Right lobe of liver (tissue), 6 donors: ENCODE measurements at regions not wholly inside any gene's neighbourhood (a gene's known extent, or its start where the extent isn't known, plus 50 kb on each side); places are given as distances from the start of the nearest gene placed in this dataset.

ENCODE experiments used
- ATAC-seq, 4 donors: fragments of 200-7000 bp; cut with Tn5 transposase; one replicate each; pipeline ENCODE4 v1.9.1; 2020; ENCODE audit warnings: mild to moderate bottlenecking in 4 of 4, moderate library complexity in 4 of 4
- DNase-seq, 3 donors: peaks; one replicate each; pipeline ENCODE4 v3.0.0-alpha.2; 2020
- H3K27ac ChIP-seq, 3 donors: fragments of 200-600 bp; one replicate each; pipeline ENCODE4 v1.8.0; 2022
- H3K27me3 ChIP-seq, 2 donors: fragments of 200-600 bp; one replicate each; pipeline ENCODE4 v1.8.0; 2022
- H3K36me3 ChIP-seq, 4 donors: fragments of 200-600 bp; sonication (generic) in 1 of 4; one replicate each; pipeline versions ENCODE4 v1.5.1 to v1.8.0; 2017 to 2022; ENCODE audit warnings: control low read depth in 1 of 4
- H3K4me1 ChIP-seq, 4 donors: fragments of 200-600 bp; sonication (generic) in 1 of 4; one replicate each; pipeline versions ENCODE4 v1.5.1 to v1.8.0; 2017 to 2022; ENCODE audit warnings: control low read depth in 1 of 4
- H3K4me3 ChIP-seq, 3 donors: fragments of 200-600 bp; one replicate each; pipeline ENCODE4 v1.8.0; 2022
- H3K9me3 ChIP-seq, 4 donors: fragments of 200-600 bp; sonication (generic) in 1 of 4; one replicate each; pipeline versions ENCODE4 v1.5.1 to v1.8.0; 2017 to 2022; ENCODE audit warnings: control low read depth in 1 of 4
- POLR2A ChIP-seq: fragments of 450-650 bp; IDR thresholded peaks from one replicate; pipeline ENCODE4 v1.6.1; 2017; ENCODE audit warnings: antibody characterized with exemption, mild to moderate bottlenecking
- WGBS: methylation state at CpG from one replicate; pipeline ENCODE4 v1.1.6; 2018; ENCODE audit warnings: low coverage, low lambda C conversion rate; ENCODE audit not compliant: insufficient coverage; ENCODE audit errors: missing lambda C conversion rate; 5-methylcytosine and 5-hydroxymethylcytosine counted together
- intact Hi-C, 2 donors: fragments of 100-400 bp; cut with DNase I; formaldehyde crosslinking; loops; one replicate each; pipeline versions ENCODE4 v1.11.2 to v1.14.1; 2022
- TF ChIP-seq, protein P1 (sequence below), 4 donors: fragments of 200-600 bp in 3 of 4; fragments of 450-650 bp in 1 of 4; IDR thresholded peaks; one replicate each; pipeline versions ENCODE4 v1.5.1 to v1.8.0; 2016 to 2022; ENCODE audit warnings: antibody characterized with exemption in 4 of 4, mild to moderate bottlenecking in 2 of 4
- donor health status: DM: no; HTN: yes; CAD: no.
- donor health status: DM: no; HTN: no; CAD: no.
- donor health status: DM: no; HTN: no; CAD: no.
- donor health status: DM: no; HTN: yes; CAD: no.
- donor health status: DM: no; HTN: yes; CAD: no.

DNA sequence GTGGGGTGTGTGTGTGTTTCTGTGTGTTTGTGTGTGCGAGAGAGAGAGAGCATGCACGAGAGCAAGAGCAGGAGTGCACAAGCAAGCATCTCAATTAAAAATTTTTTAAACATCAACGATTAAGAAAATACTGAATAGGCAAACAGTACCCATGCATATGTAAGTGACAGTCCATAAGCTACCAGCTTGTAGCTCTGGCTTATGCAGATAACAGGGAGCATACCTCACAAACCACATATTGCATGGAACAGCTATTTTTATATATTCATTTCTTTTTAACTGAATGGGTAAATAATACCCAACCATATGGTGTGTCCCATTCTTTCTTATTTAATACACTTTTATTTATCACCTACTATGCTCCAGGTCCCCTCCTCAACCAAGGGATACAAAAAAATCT, 234.5 kb downstream of the KBTBD8 start:
- no peak for TF ChIP-seq POLR2A
- TF ChIP-seq, protein P1, sequence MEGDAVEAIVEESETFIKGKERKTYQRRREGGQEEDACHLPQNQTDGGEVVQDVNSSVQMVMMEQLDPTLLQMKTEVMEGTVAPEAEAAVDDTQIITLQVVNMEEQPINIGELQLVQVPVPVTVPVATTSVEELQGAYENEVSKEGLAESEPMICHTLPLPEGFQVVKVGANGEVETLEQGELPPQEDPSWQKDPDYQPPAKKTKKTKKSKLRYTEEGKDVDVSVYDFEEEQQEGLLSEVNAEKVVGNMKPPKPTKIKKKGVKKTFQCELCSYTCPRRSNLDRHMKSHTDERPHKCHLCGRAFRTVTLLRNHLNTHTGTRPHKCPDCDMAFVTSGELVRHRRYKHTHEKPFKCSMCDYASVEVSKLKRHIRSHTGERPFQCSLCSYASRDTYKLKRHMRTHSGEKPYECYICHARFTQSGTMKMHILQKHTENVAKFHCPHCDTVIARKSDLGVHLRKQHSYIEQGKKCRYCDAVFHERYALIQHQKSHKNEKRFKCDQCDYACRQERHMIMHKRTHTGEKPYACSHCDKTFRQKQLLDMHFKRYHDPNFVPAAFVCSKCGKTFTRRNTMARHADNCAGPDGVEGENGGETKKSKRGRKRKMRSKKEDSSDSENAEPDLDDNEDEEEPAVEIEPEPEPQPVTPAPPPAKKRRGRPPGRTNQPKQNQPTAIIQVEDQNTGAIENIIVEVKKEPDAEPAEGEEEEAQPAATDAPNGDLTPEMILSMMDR (IDR thresholded peaks at IDR 0.05): no peak
- DNase-seq (no peak), ATAC-seq (no peak)
- no peaks in the 10 kb centered on the region for H3K4me1 ChIP-seq
- no peak overlapping the region for H3K4me3 ChIP-seq
- no peak overlapping the region for H3K27ac ChIP-seq
- H3K27me3 ChIP-seq: no peaks in the 10 kb centered on the region
- intact Hi-C loops: no loop called here
- H3K9me3 ChIP-seq: no peaks in the 10 kb centered on the region
- WGBS: 100% methylated on average over 3 of the region's 3 CpGs
- H3K36me3 ChIP-seq: no peaks in the 10 kb centered on the region

DNA sequence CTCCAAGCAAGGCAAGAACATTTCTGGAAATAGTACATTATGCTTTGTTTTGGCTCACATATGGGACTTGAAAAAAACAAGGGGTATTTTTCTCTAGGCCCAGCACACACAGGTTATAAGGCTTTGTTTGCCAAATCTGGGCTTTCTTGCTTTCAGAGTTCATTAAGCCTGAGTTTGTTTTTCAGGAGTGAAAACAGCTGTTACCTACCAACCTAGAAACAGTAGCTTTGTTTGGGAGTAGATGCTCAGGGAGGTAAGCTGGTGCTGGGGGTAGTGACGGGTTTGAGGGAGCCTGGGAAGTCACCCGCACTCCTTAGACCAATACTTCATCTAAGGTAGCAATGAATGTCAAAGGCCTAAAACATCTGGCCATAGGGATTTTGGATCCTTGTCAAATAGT, 241.2 kb downstream of the KBTBD8 start:
- WGBS: 43% methylated on average over 1 of the region's 2 CpGs
- Histone ChIP-seq H3K4me1 (no peaks in the 10 kb centered on the region), H3K27me3 (no peaks in the 10 kb centered on the region), H3K36me3 (no peaks in the 10 kb centered on the region), H3K9me3 (no peaks in the 10 kb centered on the region), H3K27ac (no peak overlapping the region), H3K4me3 (no peak overlapping the region)
- DNase-seq: no peak
- no peak for TF ChIP-seq POLR2A
- TF ChIP-seq, protein P1 (IDR thresholded peaks at IDR 0.05): no peak
- intact Hi-C loops: no loop called here
- ATAC-seq: no peak

DNA sequence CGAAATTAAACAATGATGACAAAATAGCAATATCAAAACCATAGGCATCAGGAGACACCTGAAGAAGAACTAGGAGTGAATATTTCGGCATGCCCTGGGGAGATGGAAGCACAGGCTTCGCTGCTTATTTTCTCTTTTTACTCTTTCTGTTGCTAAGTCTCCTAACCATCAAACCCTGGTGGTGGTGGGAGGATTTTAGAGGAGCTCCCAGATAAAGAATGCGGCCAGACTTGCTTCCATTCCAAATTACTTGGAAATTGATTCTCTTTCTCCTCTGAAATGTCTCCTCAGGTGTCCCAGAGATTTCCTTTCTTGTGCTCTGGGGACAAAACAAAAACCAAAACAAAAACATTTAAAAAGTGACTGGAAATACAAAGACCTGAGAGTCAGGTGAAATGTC, 243.0 kb downstream of the KBTBD8 start:
- DNase-seq (no peak), ATAC-seq (no peak)
- Histone ChIP-seq H3K4me3 (no peak overlapping the region), H3K36me3 (no peaks in the 10 kb centered on the region), H3K27ac (no peak overlapping the region), H3K9me3 (no peaks in the 10 kb centered on the region), H3K27me3 (no peaks in the 10 kb centered on the region), H3K4me1 (no peaks in the 10 kb centered on the region)
- intact Hi-C loops: no loop called here
- 76% methylated on average over 4 of the region's 4 CpGs for WGBS
- TF ChIP-seq, protein P1 (IDR thresholded peaks at IDR 0.05): no peak
- no peak for TF ChIP-seq POLR2A

DNA sequence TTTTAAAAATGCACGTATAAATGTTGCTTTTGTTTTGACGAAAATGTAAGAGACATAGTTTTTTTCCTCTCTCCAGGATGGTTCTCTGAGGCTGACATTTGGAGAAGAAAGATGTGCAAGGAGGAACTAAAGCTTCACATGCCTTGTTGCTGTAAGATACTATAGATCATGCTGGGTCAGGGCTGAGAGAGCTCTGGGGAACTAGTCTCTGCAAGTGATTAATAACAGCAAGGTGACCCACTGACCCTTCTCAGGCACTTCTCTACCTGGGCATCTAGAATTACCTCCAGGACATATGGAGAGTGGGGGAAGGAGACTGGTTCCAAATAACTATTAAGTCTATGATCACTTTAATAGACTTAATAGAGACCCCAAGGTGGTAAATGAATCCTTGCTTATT, 246.0 kb downstream of the KBTBD8 start:
- TF ChIP-seq, protein P1 (IDR thresholded peaks at IDR 0.05): no peak
- no peak for TF ChIP-seq POLR2A
- WGBS: 60% methylated on average over 2 of the region's 2 CpGs
- no peak overlapping the region for H3K4me3 ChIP-seq
- H3K27me3 ChIP-seq: no peaks in the 10 kb centered on the region
- H3K9me3 ChIP-seq: no peaks in the 10 kb centered on the region
- intact Hi-C loops: no loop called here
- DNase-seq: no peak
- H3K27ac ChIP-seq: no peak overlapping the region
- ATAC-seq: no peak
- H3K36me3 ChIP-seq: no peaks in the 10 kb centered on the region
- no peaks in the 10 kb centered on the region for H3K4me1 ChIP-seq

DNA sequence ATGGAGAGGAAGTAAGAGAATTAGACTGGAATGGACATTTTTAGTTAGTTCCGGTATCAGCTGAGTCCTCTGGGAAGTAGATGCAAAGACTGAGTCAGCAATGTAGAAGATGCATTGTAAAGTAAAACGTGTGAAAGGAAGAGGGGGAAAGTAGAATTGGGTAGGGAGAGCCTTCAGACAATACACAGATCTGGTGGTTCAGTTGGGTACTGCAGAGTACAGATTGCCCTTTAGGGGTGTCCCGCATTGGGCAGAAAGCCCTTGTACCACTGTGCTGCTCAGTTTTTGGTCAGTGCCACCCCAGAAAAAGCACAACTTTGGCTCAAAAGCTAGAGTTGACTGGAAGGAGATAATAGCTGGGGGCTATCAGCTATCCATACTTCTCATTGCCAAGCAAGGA, 247.4 kb downstream of the KBTBD8 start:
- no peak for ATAC-seq
- intact Hi-C loops: no loop called here
- no peaks in the 10 kb centered on the region for H3K27me3 ChIP-seq
- no peak overlapping the region for H3K4me3 ChIP-seq
- H3K4me1 ChIP-seq: no peaks in the 10 kb centered on the region
- 46% methylated on average over 2 of the region's 3 CpGs for WGBS
- no peak overlapping the region for H3K27ac ChIP-seq
- DNase-seq: no peak
- H3K9me3 ChIP-seq: no peaks in the 10 kb centered on the region
- H3K36me3 ChIP-seq: no peaks in the 10 kb centered on the region
- no peak for TF ChIP-seq POLR2A
- TF ChIP-seq, protein P1 (IDR thresholded peaks at IDR 0.05): no peak
